Ishikawa (cell line): ENCODE measurements at regions not wholly inside any gene's neighbourhood (a gene's known extent, or its start where the extent isn't known, plus 50 kb on each side); places are given as distances from the start of the nearest gene placed in this dataset.
A peak's percentile ranks its signal among the peaks of the same experiment; 100 is the strongest.

Source experiments
- CEBPB ChIP-seq: IDR thresholded peaks from 2 replicates; pipeline ENCODE4 v1.6.1; 2012
- CREB1 ChIP-seq: IDR thresholded peaks from 2 replicates; pipeline ENCODE4 v1.6.1; 2012; ENCODE audit warnings: low read depth
- EGR1 ChIP-seq: IDR thresholded peaks from 2 replicates; pipeline ENCODE4 v1.6.1; 2012
- EP300 ChIP-seq: IDR thresholded peaks from 2 replicates; pipeline ENCODE4 v1.6.1; 2012; ENCODE audit warnings: borderline replicate concordance
- FOXM1 ChIP-seq: IDR thresholded peaks from 2 replicates; pipeline ENCODE4 v1.6.1; 2012; ENCODE audit warnings: low read depth, borderline replicate concordance
- NFIC ChIP-seq: IDR thresholded peaks from 2 replicates; pipeline ENCODE4 v1.6.1; 2012
- RAD21 ChIP-seq: IDR thresholded peaks from 2 replicates; pipeline ENCODE4 v1.6.1; 2012; ENCODE audit warnings: low read depth
- TAF1 ChIP-seq: IDR thresholded peaks from 2 replicates; pipeline ENCODE4 v1.6.1; 2012; ENCODE audit warnings: low read depth, mild to moderate bottlenecking
- TCF12 ChIP-seq: IDR thresholded peaks from 2 replicates; pipeline ENCODE4 v1.6.1; 2012; ENCODE audit warnings: low read depth
- TEAD4 ChIP-seq: IDR thresholded peaks from 2 replicates; pipeline ENCODE4 v1.6.1; 2012
- YY1 ChIP-seq: IDR thresholded peaks from 2 replicates; pipeline ENCODE4 v1.6.1; 2012; ENCODE audit warnings: low read depth
- ZBTB7A ChIP-seq: IDR thresholded peaks from 2 replicates; pipeline ENCODE4 v1.6.1; 2012; ENCODE audit warnings: low read depth
- TF ChIP-seq, protein P1 (sequence below): IDR thresholded peaks from 2 replicates; pipeline ENCODE4 v1.6.1; 2012
- TF ChIP-seq, protein P2 (sequence below): IDR thresholded peaks from 2 replicates; pipeline ENCODE4 v1.6.1; 2012; ENCODE audit warnings: low read depth, mild to moderate bottlenecking
- TF ChIP-seq, protein P3 (sequence below): IDR thresholded peaks from 2 replicates; pipeline ENCODE4 v1.6.1; 2012

DNA sequence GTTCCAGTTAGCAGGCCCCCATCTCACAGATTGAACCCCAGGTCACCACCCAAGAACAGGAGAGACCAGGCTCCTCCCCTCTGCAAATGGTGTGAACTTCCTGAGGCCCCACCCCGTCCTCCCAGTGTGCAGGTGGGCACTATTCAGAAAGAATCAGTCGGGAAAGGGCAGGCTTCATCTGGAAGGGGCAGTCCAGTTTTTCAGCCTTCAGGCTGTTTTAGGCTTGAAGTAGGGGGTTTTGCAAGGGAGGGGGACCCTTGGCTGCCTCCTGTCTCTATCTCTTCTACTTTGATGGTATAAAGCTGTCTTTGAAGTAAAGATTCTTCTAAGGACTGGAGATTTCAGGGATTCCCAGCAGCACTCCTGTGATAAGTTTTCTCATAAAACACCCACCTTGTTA, 267.6 kb downstream of the RND3 start:
- TF ChIP-seq, protein P1, sequence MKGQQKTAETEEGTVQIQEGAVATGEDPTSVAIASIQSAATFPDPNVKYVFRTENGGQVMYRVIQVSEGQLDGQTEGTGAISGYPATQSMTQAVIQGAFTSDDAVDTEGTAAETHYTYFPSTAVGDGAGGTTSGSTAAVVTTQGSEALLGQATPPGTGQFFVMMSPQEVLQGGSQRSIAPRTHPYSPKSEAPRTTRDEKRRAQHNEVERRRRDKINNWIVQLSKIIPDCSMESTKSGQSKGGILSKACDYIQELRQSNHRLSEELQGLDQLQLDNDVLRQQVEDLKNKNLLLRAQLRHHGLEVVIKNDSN: no peak
- TF ChIP-seq, protein P2, sequence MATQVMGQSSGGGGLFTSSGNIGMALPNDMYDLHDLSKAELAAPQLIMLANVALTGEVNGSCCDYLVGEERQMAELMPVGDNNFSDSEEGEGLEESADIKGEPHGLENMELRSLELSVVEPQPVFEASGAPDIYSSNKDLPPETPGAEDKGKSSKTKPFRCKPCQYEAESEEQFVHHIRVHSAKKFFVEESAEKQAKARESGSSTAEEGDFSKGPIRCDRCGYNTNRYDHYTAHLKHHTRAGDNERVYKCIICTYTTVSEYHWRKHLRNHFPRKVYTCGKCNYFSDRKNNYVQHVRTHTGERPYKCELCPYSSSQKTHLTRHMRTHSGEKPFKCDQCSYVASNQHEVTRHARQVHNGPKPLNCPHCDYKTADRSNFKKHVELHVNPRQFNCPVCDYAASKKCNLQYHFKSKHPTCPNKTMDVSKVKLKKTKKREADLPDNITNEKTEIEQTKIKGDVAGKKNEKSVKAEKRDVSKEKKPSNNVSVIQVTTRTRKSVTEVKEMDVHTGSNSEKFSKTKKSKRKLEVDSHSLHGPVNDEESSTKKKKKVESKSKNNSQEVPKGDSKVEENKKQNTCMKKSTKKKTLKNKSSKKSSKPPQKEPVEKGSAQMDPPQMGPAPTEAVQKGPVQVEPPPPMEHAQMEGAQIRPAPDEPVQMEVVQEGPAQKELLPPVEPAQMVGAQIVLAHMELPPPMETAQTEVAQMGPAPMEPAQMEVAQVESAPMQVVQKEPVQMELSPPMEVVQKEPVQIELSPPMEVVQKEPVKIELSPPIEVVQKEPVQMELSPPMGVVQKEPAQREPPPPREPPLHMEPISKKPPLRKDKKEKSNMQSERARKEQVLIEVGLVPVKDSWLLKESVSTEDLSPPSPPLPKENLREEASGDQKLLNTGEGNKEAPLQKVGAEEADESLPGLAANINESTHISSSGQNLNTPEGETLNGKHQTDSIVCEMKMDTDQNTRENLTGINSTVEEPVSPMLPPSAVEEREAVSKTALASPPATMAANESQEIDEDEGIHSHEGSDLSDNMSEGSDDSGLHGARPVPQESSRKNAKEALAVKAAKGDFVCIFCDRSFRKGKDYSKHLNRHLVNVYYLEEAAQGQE: no peak
- no peak for TF ChIP-seq YY1
- TF ChIP-seq ZBTB7A: no peak
- TF ChIP-seq CREB1: no peak
- TF ChIP-seq NFIC: no peak

DNA sequence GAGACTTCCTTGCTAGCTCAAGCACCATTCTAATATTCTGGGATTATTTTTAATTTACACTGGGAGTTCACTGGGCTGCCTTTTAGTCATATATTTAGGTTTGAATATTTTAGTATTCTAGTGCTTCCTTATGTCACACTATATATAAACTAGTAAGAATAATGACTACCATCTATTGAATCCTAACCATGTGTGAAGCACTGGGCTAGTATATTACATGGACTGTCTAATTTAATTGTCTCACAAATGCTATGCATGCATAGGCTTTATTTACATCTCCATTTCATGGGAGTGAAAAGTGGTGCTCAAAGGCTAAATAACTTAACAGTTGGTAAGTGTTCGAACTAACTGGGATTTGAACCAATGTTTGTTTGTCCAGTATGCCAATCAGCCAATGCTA, 272.4 kb downstream of the RND3 start:
- no peak for TF ChIP-seq EP300
- TF ChIP-seq RAD21: no peak
- TF ChIP-seq ZBTB7A: no peak
- no peak for TF ChIP-seq EGR1
- no peak for TF ChIP-seq CEBPB

DNA sequence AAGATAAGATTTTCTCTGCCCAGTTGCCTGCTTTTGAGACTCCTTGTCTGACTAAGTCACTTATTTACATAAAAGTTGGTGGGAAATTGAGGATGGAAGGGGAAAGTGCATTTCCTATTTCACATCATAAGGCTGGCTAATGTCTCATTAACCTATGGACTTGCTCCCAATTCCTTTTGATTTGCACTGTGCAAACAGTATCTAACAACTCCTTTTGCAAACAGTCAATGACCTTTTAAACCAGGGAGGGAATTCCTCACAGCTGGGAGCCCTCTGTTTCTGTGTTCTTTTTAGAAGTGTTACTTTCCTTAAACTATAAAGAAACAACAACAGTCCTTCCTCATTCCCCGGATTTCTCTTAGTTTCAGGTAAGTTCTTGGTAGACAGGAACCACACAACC, 272.8 kb downstream of the RND3 start:
- TF ChIP-seq, protein P2: no peak
- TF ChIP-seq CEBPB (no peak), CREB1 (no peak), TCF12 (no peak)

DNA sequence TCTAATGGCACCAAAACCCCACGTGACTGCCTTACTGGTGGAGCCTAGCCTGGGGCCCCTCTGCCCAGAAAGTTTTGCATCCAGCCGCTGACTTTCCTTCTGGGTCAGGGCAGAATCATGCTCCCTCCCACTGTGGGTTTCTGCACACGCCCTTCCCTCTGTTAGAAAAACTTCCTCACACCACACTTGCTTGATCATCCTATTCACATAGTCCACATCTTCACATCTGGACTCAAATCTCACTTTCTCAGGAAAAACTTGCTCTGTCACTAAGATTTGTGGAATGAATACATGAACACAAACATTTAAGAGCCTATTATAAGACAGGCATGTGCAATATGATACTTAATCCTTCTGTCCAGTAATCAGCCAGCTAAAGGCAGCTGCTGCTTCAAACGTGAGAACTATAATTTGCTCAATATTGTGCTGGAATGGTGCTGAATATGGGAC, 274.7 kb downstream of the RND3 start:
- TF ChIP-seq NFIC: no peak
- TF ChIP-seq, protein P1: peak; percentile 51; the same call in 1 of the 2 replicates

DNA sequence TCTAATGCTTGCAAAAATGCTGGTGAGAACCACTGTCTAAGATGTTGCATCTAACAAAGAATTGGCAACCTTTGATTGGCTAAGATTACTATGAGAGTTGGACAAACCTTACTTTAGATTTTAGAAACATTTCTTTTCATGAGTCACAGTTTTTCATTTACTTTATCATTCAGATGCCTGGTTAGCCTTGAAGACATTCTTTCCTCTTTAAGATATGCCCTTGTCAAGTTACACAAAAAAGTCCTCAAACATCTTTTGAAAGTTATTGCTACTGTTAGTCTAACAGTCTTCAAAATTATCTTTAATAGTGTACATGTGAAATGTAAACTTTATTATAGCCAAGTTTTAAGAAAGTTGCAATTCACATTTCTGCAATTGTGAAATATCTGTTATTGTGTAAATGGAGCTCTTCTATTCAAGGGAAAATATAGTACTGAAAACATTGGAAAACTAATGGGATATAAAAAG, 276.3 kb downstream of the RND3 start:
- TF ChIP-seq TCF12: no peak

DNA sequence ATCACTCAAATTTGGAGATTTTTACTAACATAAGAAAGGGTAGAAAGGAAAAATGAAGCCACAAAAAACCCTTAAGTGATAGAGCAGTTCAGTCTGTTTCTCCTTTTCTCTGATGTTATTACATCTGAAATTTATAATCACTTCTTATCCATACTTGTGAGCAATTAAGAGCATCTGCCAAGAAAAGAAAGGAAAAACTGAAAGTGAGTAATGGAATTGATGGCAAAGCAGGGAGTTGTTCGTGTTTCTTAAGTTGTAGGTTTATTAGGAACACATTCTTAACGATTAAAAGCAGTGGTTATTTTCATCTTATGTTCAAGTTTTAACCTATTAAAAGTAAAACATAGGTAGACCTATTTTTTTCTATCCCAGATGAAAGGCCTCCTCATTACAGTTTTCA, 277.7 kb downstream of the RND3 start:
- TF ChIP-seq CEBPB (no peak), EGR1 (no peak), CREB1 (no peak), TCF12 (no peak), TEAD4 (no peak), ZBTB7A (no peak), RAD21 (no peak)
- TF ChIP-seq, protein P3, sequence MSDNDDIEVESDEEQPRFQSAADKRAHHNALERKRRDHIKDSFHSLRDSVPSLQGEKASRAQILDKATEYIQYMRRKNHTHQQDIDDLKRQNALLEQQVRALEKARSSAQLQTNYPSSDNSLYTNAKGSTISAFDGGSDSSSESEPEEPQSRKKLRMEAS: no peak

DNA sequence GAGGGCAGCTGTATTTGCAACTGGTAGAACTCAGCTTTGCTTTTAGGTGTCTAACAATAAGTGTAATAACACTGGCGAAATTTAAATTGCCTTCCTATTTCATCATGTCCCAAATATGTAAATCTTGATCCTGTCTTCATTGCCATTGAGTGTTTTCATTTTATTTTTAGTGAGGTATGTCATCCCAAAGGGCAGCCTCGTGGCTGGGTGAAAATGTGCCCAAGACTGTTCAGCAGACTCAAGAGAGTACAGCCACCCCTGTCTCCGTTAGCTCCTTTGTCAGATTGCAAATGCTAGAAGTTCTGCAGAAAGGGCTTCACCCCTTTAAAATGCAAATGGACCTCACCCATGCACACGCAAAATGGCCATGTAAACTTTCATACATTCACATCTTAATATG, 278.8 kb downstream of the RND3 start:
- TF ChIP-seq CREB1 (no peak), TAF1 (no peak), FOXM1 (no peak), EP300 (no peak)

DNA sequence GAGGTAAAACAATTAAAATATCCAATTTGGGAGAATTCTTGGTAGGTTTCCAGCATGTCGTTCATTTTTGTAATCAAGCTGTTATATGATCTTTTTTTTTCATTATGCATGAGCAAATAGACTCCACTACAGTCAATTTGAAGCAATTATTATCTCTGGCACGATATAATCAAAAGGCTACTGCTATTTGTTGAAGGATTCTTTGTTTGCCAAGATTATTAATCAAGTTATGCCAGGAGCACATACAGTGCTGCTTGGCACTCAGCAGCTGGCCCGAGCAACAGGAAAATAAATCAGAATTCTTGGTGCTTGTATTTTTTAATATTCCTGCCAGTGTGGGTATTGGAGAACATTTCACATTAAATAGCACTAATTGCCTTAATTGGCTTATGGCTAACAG, 279.5 kb downstream of the RND3 start:
- TF ChIP-seq NFIC (peak; percentile 13; the same call in 1 of the 2 replicates), CREB1 (no peak), CEBPB (no peak), RAD21 (no peak)
- TF ChIP-seq, protein P2: no peak
